ENCODE measurements at regions not wholly inside any gene's neighbourhood (a gene's known extent, or its start where the extent isn't known, plus 50 kb on each side); places are given as distances from the start of the nearest gene placed in this dataset.

- TF ChIP-seq POLR2A (IDR thresholded peaks at IDR 0.05) = no peak
- TF ChIP-seq, protein P1, sequence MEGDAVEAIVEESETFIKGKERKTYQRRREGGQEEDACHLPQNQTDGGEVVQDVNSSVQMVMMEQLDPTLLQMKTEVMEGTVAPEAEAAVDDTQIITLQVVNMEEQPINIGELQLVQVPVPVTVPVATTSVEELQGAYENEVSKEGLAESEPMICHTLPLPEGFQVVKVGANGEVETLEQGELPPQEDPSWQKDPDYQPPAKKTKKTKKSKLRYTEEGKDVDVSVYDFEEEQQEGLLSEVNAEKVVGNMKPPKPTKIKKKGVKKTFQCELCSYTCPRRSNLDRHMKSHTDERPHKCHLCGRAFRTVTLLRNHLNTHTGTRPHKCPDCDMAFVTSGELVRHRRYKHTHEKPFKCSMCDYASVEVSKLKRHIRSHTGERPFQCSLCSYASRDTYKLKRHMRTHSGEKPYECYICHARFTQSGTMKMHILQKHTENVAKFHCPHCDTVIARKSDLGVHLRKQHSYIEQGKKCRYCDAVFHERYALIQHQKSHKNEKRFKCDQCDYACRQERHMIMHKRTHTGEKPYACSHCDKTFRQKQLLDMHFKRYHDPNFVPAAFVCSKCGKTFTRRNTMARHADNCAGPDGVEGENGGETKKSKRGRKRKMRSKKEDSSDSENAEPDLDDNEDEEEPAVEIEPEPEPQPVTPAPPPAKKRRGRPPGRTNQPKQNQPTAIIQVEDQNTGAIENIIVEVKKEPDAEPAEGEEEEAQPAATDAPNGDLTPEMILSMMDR (IDR thresholded peaks at IDR 0.05) = no peak
Observed at GRCh38 chr5:44225231-44226160, 163.7 kb downstream of the FGF10 start.

Data from Peyer's patch (tissue), 4 donors.